ENCODE measurements at regions not wholly inside any gene's neighbourhood (a gene's known extent, or its start where the extent isn't known, plus 50 kb on each side); places are given as distances from the start of the nearest gene placed in this dataset.

DNA sequence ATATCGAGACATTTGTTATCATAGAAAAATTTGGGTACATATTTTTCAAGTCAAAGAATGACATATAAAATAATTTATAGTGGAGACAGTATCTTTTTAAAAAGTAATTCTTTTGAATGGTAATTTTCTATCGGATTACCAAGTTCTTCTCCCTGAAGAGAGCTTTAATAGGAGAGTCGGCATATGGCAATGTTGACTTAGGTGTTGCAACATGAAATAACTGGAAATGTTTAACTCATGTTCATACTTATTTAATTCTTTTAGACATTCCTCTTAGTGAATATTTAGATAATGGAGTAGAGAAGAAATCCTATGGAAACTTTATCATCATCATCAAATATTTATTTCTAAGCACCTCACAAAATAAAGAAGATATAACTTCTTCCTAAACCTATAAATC is 118.2 kb upstream of the CTNND2 start:
- no peak for DNase-seq (ENCODE audit: low read depth in 2 of 2)

DNA sequence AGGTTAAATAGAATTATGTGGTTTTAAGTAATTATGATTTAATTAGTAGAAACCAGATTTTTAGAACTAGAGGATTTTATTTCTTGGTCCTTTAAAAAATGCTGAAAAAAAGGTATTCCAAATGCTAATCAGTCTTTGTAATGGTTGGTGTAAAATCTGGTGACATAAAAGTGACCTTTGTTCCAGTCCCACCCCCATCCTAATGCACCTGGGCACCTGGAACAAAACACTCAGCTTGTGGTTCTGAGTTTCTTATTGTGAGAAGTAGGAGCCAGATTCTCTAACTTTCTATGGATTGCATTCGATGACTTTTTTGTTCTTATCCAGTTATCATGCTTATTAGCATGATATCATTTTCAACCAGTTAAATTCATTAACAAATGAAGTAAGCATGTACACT is 115.1 kb upstream of the CTNND2 start:
- DNase-seq (ENCODE audit: low read depth in 2 of 2): no peak

DNA sequence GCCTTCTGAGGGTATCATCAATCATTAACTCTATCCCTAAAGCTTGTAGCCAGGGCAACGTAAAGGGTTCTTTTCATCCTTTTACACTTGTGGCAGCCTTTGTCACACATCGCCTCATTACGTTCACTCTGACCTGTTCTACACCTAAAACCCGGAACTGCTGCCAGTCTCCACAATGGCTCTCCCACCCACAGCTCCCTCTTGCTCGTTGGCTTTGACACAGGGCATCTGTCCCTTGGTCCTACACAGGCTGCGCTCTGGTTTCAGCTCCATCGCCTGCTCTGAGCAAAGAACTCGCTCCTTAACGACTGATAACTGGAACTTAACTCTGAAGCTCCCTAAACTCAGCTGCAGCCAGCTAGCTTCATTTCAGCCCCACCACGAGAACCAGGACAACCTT is 112.8 kb upstream of the CTNND2 start:
- DNase-seq (ENCODE audit: low read depth in 2 of 2): no peak

DNA sequence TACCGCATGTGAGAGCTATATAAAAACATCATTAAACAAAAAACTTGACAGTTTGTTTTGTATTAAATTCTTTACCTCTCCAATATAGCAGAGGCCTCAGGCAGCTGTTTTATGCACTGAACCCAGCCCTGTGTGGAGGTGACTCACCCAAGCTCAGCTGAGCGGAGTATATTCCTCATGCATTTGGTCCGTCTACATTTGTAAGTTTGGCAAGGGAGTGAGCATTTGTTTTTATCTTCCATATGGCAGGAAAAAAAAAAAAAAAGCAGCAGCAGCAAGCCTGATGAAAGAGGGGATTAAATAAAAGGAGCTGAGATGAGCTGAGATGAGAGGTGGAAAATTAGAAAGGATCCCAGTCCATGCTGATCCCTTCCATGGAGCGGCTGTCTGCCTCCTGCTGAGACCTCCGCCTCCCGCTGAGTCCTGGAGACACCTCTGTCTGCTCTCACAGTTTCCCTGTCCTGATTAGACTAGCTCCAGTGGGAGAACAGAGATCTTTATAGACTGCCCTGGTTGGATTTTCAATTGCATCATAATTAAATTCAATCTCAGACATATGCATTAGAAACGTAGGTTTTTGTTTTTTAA is 112.0 kb upstream of the CTNND2 start:
- no peak for DNase-seq (ENCODE audit: low read depth in 2 of 2)

GRCh38 chr5:12013351-12013750 is 109.1 kb upstream of the CTNND2 start:
- DNase-seq (ENCODE audit: low read depth in 2 of 2): no peak

- DNase-seq (ENCODE audit: low read depth in 2 of 2): no peak
These were observed 99.4 kb upstream of the CTNND2 start for GRCh38 chr5:12003680-12004079.

- no peak for DNase-seq (ENCODE audit: low read depth in 2 of 2)
These were observed 94.2 kb upstream of the CTNND2 start for GRCh38 chr5:11998397-11998796.

- no peak for DNase-seq (ENCODE audit: low read depth in 2 of 2)
These were observed 93.7 kb upstream of the CTNND2 start for GRCh38 chr5:11997942-11998341.

DNA sequence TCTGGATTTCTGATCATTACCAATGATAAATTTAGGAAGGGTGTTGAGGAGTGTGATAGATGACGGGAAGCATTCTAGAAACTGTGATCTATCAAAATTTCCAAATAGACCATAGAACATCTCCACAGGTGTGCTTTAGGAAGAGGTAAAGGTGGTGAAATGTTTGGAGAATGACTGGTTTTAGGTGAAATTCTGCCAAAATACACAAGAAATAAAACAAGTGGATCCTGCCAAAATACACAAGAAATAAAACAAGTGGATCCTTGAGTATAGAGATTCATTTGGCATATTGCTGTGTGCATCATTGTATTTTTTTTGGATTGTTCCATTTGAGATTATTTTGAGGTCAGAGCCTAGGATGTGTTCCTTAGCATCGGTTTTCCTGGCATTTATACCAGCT is 88.3 kb upstream of the CTNND2 start:
- DNase-seq (ENCODE audit: low read depth in 2 of 2): no peak

GRCh38 chr5:11985993-11986392 is 81.7 kb upstream of the CTNND2 start:
- no peak for DNase-seq (ENCODE audit: low read depth in 2 of 2)

DNA sequence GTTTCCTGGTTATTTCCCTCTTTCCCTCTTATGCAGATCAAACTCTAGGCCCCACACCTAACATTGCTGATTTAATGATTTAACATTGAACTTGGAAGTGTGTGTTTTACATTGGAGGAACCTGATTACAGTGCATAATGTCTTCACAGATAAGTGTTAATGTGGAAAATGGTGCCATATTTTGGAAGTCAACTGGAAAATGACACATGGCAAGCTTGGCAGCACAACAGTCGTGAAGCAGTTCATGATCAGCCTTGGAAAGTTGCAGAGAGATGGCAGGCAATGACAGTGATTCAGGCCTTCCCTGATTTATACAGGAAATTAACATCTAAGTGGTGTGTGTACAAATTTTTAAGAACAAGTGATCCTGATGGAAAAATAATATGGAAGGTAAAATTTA is 80.0 kb upstream of the CTNND2 start:
- no peak for DNase-seq (ENCODE audit: low read depth in 2 of 2)

GRCh38 chr5:11981986-11982385 is 77.7 kb upstream of the CTNND2 start:
- no peak for DNase-seq (ENCODE audit: low read depth in 2 of 2)

- DNase-seq (ENCODE audit: low read depth in 2 of 2): no peak
These were observed 73.7 kb upstream of the CTNND2 start for GRCh38 chr5:11977904-11978303.

GRCh38 chr5:11973469-11973868 is 69.2 kb upstream of the CTNND2 start:
- DNase-seq (ENCODE audit: low read depth in 2 of 2): no peak

DNA sequence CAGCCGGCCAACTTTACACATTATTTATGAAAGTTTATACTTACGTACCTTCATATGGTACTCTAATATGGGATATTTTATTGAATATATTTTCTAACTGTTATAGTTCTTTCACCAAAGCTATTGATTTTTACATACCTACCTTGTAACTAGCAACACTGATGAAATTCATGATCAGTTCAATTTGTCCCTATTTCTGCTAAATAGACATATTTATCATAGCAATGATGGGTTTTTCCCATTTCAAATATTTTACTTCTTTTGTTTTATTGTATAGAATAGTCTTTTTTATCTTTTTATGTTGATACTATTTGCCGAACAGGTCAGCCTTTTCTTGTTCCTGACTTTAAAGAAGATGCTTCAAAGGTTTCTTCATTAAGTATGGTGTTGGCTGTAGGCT is 59.0 kb upstream of the CTNND2 start:
- DNase-seq (ENCODE audit: low read depth in 2 of 2): no peak

GRCh38 chr5:11962122-11962521 is 57.9 kb upstream of the CTNND2 start:
- DNase-seq (ENCODE audit: low read depth in 2 of 2): no peak

- DNase-seq (ENCODE audit: low read depth in 2 of 2): no peak
These were observed 54.1 kb upstream of the CTNND2 start for GRCh38 chr5:11958321-11958720.

GRCh38 chr5:11955331-11955730 is 51.1 kb upstream of the CTNND2 start:
- DNase-seq (ENCODE audit: low read depth in 2 of 2): peak; percentile 9 to 11
